Right lobe of liver (tissue), 6 donors: ENCODE measurements at regions not wholly inside any gene's neighbourhood (a gene's known extent, or its start where the extent isn't known, plus 50 kb on each side); places are given as distances from the start of the nearest gene placed in this dataset.

Source experiments
- ATAC-seq, 4 donors: fragments of 200-7000 bp; cut with Tn5 transposase; one replicate each; pipeline ENCODE4 v1.9.1; 2020; ENCODE audit warnings: mild to moderate bottlenecking in 4 of 4, moderate library complexity in 4 of 4
- DNase-seq, 3 donors: peaks; one replicate each; pipeline ENCODE4 v3.0.0-alpha.2; 2020
- H3K27ac ChIP-seq, 3 donors: fragments of 200-600 bp; one replicate each; pipeline ENCODE4 v1.8.0; 2022
- H3K27me3 ChIP-seq, 2 donors: fragments of 200-600 bp; one replicate each; pipeline ENCODE4 v1.8.0; 2022
- H3K36me3 ChIP-seq, 4 donors: fragments of 200-600 bp; sonication (generic) in 1 of 4; one replicate each; pipeline versions ENCODE4 v1.5.1 to v1.8.0; 2017 to 2022; ENCODE audit warnings: control low read depth in 1 of 4
- H3K4me1 ChIP-seq, 4 donors: fragments of 200-600 bp; sonication (generic) in 1 of 4; one replicate each; pipeline versions ENCODE4 v1.5.1 to v1.8.0; 2017 to 2022; ENCODE audit warnings: control low read depth in 1 of 4
- H3K4me3 ChIP-seq, 3 donors: fragments of 200-600 bp; one replicate each; pipeline ENCODE4 v1.8.0; 2022
- H3K9me3 ChIP-seq, 4 donors: fragments of 200-600 bp; sonication (generic) in 1 of 4; one replicate each; pipeline versions ENCODE4 v1.5.1 to v1.8.0; 2017 to 2022; ENCODE audit warnings: control low read depth in 1 of 4
- POLR2A ChIP-seq: fragments of 450-650 bp; IDR thresholded peaks from one replicate; pipeline ENCODE4 v1.6.1; 2017; ENCODE audit warnings: antibody characterized with exemption, mild to moderate bottlenecking
- WGBS: methylation state at CpG from one replicate; pipeline ENCODE4 v1.1.6; 2018; ENCODE audit warnings: low coverage, low lambda C conversion rate; ENCODE audit not compliant: insufficient coverage; ENCODE audit errors: missing lambda C conversion rate; 5-methylcytosine and 5-hydroxymethylcytosine counted together
- intact Hi-C, 2 donors: fragments of 100-400 bp; cut with DNase I; formaldehyde crosslinking; loops; one replicate each; pipeline versions ENCODE4 v1.11.2 to v1.14.1; 2022
- TF ChIP-seq, protein P1 (sequence below), 4 donors: fragments of 200-600 bp in 3 of 4; fragments of 450-650 bp in 1 of 4; IDR thresholded peaks; one replicate each; pipeline versions ENCODE4 v1.5.1 to v1.8.0; 2016 to 2022; ENCODE audit warnings: antibody characterized with exemption in 4 of 4, mild to moderate bottlenecking in 2 of 4
- donor health status: DM: no; HTN: yes; CAD: no.
- donor health status: DM: no; HTN: no; CAD: no.
- donor health status: DM: no; HTN: no; CAD: no.
- donor health status: DM: no; HTN: yes; CAD: no.
- donor health status: DM: no; HTN: yes; CAD: no.

DNA sequence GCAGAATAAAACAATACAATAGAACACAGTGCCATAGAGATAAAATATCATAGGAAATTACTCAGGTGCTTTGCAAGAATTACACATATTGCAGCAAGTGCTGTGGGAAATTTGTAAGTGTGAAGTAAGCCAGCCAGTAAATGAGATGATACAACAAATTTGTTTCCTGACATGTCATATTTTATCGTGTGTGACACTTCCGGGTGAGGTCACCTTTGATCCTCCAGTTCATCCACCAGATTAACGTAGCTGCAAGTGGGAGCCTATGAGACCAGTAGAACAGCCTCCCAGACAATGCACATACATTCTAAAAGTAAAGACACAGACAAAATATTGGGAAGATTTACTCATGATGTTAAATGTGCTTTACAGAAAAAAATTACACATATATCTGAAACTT, 72.2 kb downstream of the PRDM9 start:
- 60% methylated on average over 3 of the region's 3 CpGs for WGBS
- DNase-seq (no peak), ATAC-seq (no peak)
- H3K36me3 ChIP-seq: no peaks in the 10 kb centered on the region
- no peaks in the 10 kb centered on the region for H3K27me3 ChIP-seq
- no peaks in the 10 kb centered on the region for H3K9me3 ChIP-seq
- H3K4me3 ChIP-seq: no peak overlapping the region
- H3K27ac ChIP-seq: no peak overlapping the region
- intact Hi-C loops: no loop called here
- H3K4me1 ChIP-seq: no peaks in the 10 kb centered on the region
- no peak for TF ChIP-seq POLR2A
- TF ChIP-seq, protein P1, sequence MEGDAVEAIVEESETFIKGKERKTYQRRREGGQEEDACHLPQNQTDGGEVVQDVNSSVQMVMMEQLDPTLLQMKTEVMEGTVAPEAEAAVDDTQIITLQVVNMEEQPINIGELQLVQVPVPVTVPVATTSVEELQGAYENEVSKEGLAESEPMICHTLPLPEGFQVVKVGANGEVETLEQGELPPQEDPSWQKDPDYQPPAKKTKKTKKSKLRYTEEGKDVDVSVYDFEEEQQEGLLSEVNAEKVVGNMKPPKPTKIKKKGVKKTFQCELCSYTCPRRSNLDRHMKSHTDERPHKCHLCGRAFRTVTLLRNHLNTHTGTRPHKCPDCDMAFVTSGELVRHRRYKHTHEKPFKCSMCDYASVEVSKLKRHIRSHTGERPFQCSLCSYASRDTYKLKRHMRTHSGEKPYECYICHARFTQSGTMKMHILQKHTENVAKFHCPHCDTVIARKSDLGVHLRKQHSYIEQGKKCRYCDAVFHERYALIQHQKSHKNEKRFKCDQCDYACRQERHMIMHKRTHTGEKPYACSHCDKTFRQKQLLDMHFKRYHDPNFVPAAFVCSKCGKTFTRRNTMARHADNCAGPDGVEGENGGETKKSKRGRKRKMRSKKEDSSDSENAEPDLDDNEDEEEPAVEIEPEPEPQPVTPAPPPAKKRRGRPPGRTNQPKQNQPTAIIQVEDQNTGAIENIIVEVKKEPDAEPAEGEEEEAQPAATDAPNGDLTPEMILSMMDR (IDR thresholded peaks at IDR 0.05): no peak

DNA sequence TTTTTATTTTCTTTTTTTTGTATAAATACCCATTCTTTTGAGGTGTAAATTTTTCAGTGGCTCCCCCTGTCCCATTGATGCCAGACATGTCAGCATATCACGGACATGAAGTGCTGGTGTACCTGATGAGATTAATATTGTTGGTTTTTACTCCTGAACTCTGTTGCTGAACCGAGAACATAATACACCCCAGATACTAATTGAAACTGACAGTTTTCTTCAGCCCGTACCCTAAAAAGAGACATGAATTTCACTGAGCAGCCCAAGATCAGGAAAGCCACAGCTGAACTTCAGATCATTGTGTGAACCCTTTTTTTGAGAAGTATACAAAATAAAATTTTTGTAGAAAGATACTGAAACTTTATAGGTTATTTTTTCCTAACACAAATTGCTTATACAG, 75.7 kb downstream of the PRDM9 start:
- intact Hi-C loops: no loop called here

DNA sequence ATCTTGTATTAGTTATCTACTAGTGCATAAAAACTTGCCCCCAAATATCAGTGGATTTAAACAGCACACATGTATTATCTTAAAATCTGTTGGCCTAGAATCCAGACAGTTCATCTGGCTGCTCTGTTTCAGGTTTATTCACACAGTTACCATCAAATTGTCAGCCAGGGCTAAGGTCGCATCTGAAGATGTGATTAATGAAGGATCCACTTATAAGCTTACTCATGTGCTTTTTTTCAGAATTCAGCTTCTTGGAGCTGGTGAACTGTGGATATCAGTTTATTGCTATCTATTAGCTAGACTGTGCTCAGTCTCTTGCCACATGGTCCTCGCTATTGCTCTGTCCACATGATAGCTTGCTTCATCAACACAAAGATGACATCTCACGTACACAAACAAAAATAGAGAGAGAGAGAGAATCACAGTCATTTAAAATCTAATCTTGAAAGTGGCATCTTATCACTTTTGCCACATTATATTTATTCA, 81.5 kb downstream of the PRDM9 start:
- H3K36me3 ChIP-seq: no peaks in the 10 kb centered on the region
- H3K27me3 ChIP-seq: no peaks in the 10 kb centered on the region
- TF ChIP-seq POLR2A: no peak
- H3K4me3 ChIP-seq: no peak overlapping the region
- WGBS: 50% methylated on average over 3 of the region's 3 CpGs
- H3K27ac ChIP-seq: no peak overlapping the region
- intact Hi-C loops: no loop called here
- ATAC-seq (no peak), DNase-seq (no peak)
- no peaks in the 10 kb centered on the region for H3K4me1 ChIP-seq
- H3K9me3 ChIP-seq: no peaks in the 10 kb centered on the region

More for the DNA sequence above, 75.7 kb downstream of the PRDM9 start:
- H3K27me3 ChIP-seq: no peaks in the 10 kb centered on the region
- no peak overlapping the region for H3K27ac ChIP-seq
- H3K36me3 ChIP-seq: no peaks in the 10 kb centered on the region
- no peaks in the 10 kb centered on the region for H3K4me1 ChIP-seq
- no peak overlapping the region for H3K4me3 ChIP-seq
- WGBS: 70% methylated on average over 3 of the region's 3 CpGs
- ATAC-seq: no peak
- DNase-seq: no peak
- TF ChIP-seq, protein P1 (IDR thresholded peaks at IDR 0.05): no peak
- TF ChIP-seq POLR2A: no peak
- no peaks in the 10 kb centered on the region for H3K9me3 ChIP-seq

DNA sequence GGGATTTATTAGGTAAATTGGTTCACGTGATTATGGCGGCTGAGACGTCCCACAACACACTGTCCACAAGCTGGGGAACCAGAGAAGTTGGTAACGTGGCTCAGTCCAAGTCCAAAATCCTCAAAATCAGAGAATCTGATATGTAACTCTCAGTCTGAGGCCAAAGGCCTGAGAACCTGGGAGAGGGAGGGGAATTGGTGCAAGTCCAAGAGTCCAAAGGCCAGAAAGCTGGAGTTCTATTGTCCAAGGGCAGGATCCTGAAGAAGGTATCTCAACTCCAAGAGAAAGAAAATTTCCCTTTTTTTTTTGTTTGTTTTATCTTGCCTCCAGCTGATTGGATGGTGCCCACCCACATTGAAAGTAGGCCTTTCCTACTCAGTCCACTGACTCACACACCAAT, 83.8 kb downstream of the PRDM9 start:
- H3K36me3 ChIP-seq: no peaks in the 10 kb centered on the region

DNA sequence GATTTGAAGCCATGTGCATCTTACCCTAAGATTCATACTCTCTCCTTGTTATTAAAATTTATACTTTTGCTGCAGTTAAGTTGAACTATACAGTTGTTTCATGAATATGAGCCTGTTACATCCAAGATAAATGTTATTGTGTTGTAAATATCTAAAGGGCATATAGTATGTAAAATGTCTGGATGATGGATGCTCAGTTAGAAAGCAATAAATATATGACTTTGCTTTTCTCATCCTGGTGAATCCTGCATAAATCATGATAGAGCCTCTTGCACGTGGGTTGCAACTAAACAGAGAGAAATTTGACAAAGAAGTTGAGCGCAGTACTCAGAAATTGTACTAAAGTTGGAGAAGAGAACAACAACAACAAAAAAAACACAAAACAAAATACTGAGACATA, 99.5 kb downstream of the PRDM9 start:
- Histone ChIP-seq H3K4me1 (no peaks in the 10 kb centered on the region), H3K9me3 (no peaks in the 10 kb centered on the region), H3K4me3 (no peak overlapping the region), H3K36me3 (no peaks in the 10 kb centered on the region), H3K27ac (no peak overlapping the region), H3K27me3 (no peaks in the 10 kb centered on the region)
- 56% methylated on average over 2 of the region's 2 CpGs for WGBS
- TF ChIP-seq POLR2A: no peak
- TF ChIP-seq, protein P1 (IDR thresholded peaks at IDR 0.05): no peak
- intact Hi-C loops: no loop called here
- ATAC-seq (no peak), DNase-seq (no peak)

More for the DNA sequence above, 83.8 kb downstream of the PRDM9 start:
- TF ChIP-seq, protein P1 (IDR thresholded peaks at IDR 0.05): no peak
- TF ChIP-seq POLR2A: no peak
- no peak overlapping the region for H3K4me3 ChIP-seq
- ATAC-seq (peak; percentile 37 to 72 (median 54)), DNase-seq (peak in 1 of 3 donors; percentile 40)
- no peaks in the 10 kb centered on the region for H3K4me1 ChIP-seq
- H3K9me3 ChIP-seq: no peaks in the 10 kb centered on the region
- 65% methylated on average over 4 of the region's 4 CpGs for WGBS
- no peaks in the 10 kb centered on the region for H3K27me3 ChIP-seq
- no peak overlapping the region for H3K27ac ChIP-seq
- intact Hi-C loops: no loop called here
